GM18907 (cell line): ENCODE measurements at regions not wholly inside any gene's neighbourhood (a gene's known extent, or its start where the extent isn't known, plus 50 kb on each side); places are given as distances from the start of the nearest gene placed in this dataset.

Experiments used
- ATAC-seq: cut with Tn5 transposase; IDR thresholded peaks from one replicate; pipeline ENCODE4 v1.9.1; 2021; ENCODE audit warnings: mild to moderate bottlenecking, moderate library complexity; ENCODE audit not compliant: unreplicated experiment

DNA sequence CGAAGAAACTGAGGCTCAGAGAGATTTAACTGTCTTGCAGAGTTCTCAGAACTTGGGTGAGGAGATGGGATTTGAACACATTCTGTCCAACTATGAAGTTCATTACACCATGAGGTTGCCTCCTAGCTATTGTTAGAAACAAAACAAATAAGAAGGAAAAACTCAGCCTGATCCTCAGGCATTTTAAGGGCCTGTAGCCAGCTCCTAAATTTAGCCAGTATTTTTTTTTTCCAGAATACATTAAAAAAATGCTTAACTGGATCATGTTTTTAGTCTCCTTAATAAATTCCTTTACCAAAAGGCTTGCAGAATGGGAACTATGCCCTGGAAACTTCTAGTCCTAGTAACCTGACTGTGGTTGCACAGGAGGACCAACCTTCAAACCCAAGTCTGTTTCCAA is 212.0 kb downstream of the CSNK2A3 start:
- ATAC-seq: no peak

- ATAC-seq: no peak
Observed at GRCh38 chr11:11140510-11140909, 212.5 kb downstream of the CSNK2A3 start.

- ATAC-seq: no peak
Observed at GRCh38 chr11:11137339-11137738, 215.7 kb downstream of the CSNK2A3 start.

- no peak for ATAC-seq
Observed at GRCh38 chr11:11135820-11136476, 217.1 kb downstream of the CSNK2A3 start.

DNA sequence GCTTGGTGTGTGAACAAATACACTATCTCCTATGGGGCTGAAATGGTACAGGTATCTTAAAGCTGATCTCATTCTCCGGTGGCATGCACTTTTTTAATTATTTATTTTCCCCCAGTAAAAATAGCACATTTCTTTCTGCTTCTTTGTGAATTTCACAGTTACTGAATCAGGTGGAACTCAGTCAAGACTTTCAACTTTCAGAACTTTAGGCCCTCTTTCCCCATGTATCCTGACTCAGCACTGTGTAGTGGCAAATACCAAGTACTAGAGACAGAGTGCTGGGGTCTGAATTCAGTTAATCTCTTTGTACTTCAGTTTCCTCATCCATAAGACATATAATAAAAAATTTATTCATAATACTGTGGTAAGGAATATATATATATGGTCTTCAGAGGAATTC is 223.9 kb downstream of the CSNK2A3 start:
- no peak for ATAC-seq

- ATAC-seq: no peak
Observed at GRCh38 chr11:11125618-11126017, 227.4 kb downstream of the CSNK2A3 start.

- no peak for ATAC-seq
Observed at GRCh38 chr11:11122749-11123148, 230.3 kb downstream of the CSNK2A3 start.

DNA sequence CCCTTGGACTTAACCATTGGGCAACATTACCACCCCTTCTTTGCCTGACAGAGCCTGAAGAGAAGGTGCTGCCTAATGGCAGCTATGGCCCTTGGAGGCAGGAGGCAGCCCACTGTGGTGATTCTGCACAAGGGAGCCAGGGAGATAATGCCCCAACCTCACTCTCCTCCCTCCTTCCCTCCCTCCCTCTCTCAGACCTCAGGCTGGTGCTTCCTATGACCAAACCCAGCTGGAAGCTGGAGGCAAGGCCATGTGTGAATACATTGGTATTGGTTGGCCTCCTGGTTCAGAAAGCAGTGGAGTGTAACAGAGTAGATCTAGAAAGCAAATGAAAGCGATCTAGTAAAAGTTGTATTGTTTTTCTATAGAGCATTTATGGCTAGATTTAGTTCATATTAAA is 233.1 kb downstream of the CSNK2A3 start:
- ATAC-seq: no peak

DNA sequence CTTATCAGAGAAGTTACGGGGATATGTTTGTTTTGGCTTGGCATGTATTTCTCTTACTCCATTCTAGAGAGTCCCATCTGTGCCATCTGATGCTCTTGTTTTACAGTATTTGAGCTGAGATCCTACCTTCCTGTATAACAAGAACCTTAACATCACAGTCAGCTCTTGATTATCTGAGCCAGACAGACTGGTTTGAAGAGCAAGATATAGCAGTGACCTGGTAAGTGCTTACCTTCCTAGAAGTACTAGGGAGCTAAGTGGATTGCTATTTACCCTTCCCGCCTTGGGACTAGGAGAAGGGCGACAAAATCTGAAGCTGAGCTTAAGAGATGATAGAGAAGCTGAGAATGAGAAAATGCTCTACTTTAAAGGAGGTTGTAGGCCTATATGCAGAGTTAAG is 235.3 kb downstream of the CSNK2A3 start:
- no peak for ATAC-seq

DNA sequence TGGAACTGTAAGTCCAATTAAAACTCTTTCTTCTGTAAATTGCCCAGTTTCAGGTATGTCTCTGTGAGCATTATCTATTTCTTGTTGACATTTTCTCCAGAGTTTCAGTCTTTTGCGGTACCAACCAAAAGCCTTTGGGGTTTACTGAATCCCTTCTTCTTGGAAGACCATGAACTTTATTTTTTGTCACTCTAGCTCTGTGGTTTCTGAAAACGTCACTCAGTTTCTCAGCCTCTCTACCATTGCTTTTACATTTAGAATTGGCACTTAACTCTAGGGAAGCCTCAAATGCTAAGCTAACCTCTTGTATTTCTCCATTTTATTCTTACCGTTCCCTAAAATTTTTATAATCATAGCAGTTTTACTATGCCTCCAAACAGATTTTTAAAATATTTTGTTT is 237.6 kb downstream of the CSNK2A3 start:
- ATAC-seq: no peak

DNA sequence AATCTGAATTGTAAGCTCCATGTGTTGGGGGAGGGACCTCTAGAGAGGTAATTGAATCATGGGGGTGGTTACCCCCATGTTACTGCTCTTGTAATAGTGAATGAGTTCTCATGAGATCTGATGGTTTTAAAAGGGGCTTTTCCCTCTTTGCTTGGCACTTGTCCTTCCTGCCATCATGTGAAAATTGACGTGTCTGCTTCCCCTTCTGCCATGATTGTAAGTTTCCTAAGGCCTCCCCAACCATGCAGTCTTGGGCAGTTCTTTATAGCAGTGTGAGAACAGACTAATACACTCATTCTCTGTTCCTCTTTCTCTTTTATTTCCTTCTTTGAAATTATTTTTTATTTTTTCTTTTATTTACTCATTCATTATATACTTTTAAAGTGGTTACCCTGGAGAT is 239.4 kb downstream of the CSNK2A3 start:
- no peak for ATAC-seq

- ATAC-seq: no peak
Observed at GRCh38 chr11:11108026-11108425, 245.0 kb downstream of the CSNK2A3 start.

GRCh38 chr11:11107076-11107723 is 245.8 kb downstream of the CSNK2A3 start:
- no peak for ATAC-seq

GRCh38 chr11:11105361-11105760 is 247.5 kb upstream of the ZBED5 start:
- no peak for ATAC-seq

DNA sequence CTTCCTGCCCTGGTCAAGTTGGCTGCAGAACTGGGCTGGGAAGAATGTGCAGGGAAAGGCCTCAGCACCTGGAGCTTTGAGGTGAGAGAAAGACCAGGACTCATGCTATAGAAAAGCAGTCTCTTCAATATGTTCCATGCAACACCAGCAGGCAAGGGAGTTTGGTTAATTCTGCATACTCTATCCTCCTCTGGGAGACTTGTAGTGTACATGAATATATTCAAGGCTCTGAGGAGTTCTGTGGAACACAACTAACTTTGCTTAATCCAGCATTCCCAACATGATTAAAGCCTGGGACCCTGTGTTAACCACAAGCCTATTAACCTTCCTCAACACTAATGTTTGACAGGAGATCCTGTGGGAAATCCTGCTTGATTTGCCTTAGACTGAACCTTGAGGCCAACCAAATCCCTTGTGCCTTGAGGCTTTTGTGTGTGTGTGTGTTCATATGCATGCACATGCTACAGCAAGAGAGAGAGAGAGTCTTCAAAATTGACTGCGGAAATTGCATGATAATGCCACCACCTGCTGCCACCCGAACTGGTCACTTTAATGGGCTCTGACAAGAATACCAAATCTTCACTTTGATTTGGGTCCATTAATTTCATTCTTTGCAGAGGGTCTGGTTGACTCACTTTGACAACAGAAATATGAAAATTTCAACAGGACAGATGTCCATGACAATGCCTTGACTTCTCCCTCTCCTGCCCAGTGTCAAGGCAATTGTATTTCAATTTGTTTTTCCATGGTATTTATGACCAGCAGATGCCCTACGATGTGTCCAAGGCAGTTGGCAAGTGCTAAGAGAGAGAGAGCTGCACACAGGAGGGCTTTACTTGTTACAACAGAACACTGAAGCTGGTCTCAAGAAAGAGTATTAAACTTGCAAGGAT is 238.2 kb upstream of the ZBED5 start:
- ATAC-seq: no peak

- no peak for ATAC-seq
Observed at GRCh38 chr11:11090495-11090894, 232.6 kb upstream of the ZBED5 start.

DNA sequence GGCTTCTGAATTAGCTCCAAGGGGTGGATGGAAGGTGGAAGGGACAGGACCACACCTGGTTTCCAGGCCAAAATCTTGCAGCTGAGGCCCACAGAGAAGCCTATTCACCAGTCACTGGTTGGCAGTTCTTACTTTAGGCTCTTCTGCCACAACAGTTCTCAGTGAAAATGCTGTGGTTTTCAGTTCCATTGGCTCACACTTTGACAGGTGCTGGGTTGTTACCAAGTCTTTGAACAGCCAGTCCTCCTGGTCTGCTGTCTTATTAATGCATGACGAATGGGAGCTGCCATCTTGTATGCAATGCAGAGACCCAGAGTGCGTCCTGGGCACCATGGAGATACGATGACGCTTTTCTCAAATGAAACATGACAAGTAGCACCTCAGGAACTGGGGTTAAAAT is 232.0 kb upstream of the ZBED5 start:
- no peak for ATAC-seq

DNA sequence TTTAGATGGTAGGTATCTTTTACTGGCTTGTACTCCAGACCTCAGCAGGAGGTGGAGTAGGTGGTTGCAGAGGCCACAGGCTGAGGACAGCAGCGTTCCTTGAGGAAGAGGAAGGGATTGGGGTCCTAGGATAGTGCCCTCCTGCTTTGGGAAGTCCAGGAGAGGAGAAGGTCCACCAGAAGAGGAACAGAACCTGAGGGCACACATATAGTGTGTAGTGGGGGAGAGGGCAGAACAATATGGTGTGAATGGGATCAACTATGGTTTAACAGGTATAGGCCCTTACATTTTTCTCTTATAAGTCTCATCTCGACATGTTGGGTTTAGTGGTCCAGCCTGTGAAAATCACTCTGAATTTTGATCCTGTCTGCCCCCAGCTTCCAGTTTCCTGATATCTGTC is 229.1 kb upstream of the ZBED5 start:
- no peak for ATAC-seq

DNA sequence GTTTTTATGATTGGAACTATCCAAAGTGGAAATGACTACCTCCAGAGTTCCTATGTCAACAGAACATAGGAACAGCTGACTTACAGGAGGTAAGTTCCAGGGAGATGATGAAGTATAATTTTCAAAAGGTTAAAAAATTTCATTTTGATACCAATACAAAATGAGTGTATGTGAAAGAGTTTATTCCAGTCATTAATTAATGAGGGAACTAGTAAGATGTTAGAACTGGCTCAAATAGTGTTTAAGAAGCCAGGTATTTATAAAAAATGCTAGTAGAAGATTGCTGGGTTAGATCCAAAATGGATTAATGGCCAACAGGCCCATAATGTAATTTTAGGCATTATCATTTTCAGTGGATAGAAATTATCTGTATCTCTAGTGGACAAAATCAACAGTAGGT is 227.7 kb upstream of the ZBED5 start:
- no peak for ATAC-seq

- no peak for ATAC-seq
Observed at GRCh38 chr11:11084337-11084736, 226.5 kb upstream of the ZBED5 start.

DNA sequence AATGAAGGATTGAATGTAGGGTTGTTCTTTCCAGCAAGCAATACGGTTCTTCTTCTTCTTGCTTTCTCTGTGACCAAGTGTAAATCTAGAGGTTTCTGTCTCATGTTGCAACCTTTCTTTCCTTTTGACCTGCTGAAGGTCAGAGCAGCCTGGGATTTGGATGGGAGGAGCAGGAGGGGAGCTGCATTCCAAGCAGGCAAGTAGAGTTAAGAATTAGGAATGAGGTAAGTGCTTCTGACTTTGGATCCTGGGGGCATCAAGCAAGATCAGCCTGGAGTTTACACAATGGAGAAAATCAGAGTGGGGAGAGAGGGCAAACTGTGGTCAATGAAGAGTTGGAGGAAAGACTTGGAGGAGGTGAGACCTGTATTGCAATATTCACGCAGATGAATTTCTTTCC is 225.6 kb upstream of the ZBED5 start:
- no peak for ATAC-seq

DNA sequence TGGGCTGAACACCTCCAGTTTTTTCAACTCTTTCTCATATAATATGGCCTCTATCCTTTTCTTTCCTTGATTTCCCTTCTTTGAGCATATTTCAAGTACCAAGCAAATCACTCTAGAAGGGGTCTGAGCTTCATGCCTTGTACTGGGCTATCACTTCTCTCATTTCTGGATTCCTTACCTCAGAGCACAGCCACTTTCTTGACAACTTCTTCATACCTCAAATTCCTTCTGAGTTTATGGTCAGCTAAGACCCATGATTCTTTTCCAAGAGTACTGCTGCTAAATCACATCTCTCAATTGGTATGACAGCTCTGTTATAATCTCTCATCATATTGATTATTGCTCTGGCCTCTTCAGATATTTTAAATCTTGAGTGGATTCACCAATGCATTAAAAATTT is 224.8 kb upstream of the ZBED5 start:
- no peak for ATAC-seq
